ENCODE measurements at regions not wholly inside any gene's neighbourhood (a gene's known extent, or its start where the extent isn't known, plus 50 kb on each side); places are given as distances from the start of the nearest gene placed in this dataset.

- intact Hi-C loops (cut with DNase I), result no loop called here
- DNase-seq (ENCODE audit: missing footprints) (no peak), ATAC-seq (no peak)
Measured at GRCh38 chr2:348361-348916, 60.5 kb upstream of the ALKAL2 start.

DNA sequence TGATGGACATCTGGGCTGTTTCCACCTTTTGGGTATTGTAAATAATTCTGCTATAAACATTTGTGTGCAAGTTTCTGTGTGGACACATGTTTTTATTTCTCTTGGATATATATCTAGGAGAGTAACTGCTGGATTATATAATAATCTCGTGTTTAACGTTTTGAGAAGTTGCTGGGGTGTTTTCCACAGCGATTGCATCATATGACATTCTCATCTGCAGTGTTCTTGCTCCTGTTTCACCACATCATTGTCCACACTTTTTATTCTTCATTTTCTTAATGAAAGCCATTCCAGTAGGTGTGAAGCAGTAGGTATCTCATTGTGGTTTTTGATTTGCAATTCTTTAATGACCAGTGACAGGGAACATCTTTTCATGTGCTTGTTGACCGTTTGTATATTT is 56.9 kb upstream of the ALKAL2 start:
- intact Hi-C loops (cut with DNase I), result no loop called here
- no peak for ATAC-seq
- no peak for DNase-seq (ENCODE audit: missing footprints)

- intact Hi-C loops (cut with DNase I), result no loop called here
- ATAC-seq (no peak), DNase-seq (ENCODE audit: missing footprints) (no peak)
Measured at GRCh38 chr2:343355-343754, 55.5 kb upstream of the ALKAL2 start.

GRCh38 chr2:341912-342311 is 54.0 kb upstream of the ALKAL2 start:
- ATAC-seq, result no peak
- intact Hi-C loops (cut with DNase I), result no loop called here

GRCh38 chr2:341017-341542 is 53.2 kb upstream of the ALKAL2 start:
- intact Hi-C loops (cut with DNase I), result no loop called here
- no peak for DNase-seq (ENCODE audit: missing footprints)
- ATAC-seq, result no peak

More at GRCh38 chr2:341912-342311, 54.0 kb upstream of the ALKAL2 start:
- no peak for DNase-seq (ENCODE audit: missing footprints)
